GM23248 (cell line): ENCODE measurements at regions not wholly inside any gene's neighbourhood (a gene's known extent, or its start where the extent isn't known, plus 50 kb on each side); places are given as distances from the start of the nearest gene placed in this dataset.

ENCODE experiments used
- DNase-seq: peaks from one replicate; pipeline ENCODE4 v3.0.0-alpha.2; 2015
- H2AFZ ChIP-seq: fragments of 200-600 bp; sonication (generic); 2 replicates; pipeline ENCODE4 v1.6.1; 2016; ENCODE audit warnings: antibody characterized with exemption
- H3F3A ChIP-seq: fragments of 200-600 bp; sonication (generic); 2 replicates; pipeline ENCODE4 v1.6.1; 2016; ENCODE audit warnings: mild to moderate bottlenecking, antibody characterized with exemption, mixed run types; ENCODE audit not compliant: insufficient read depth
- H3K27ac ChIP-seq: fragments of 200-600 bp; sonication (generic); 2 replicates; pipeline ENCODE4 v1.5.1; 2016; ENCODE audit warnings: mild to moderate bottlenecking
- H3K27me3 ChIP-seq: fragments of 200-600 bp; sonication (generic); replicated peaks from 2 replicates; pipeline ENCODE4 v1.6.1; 2016; ENCODE audit warnings: mild to moderate bottlenecking; ENCODE audit not compliant: insufficient read depth
- H3K36me3 ChIP-seq: fragments of 200-600 bp; sonication (generic); 2 replicates; pipeline ENCODE4 v1.6.1; 2016; ENCODE audit warnings: low read depth, mild to moderate bottlenecking
- H3K4me1 ChIP-seq: fragments of 200-600 bp; sonication (generic); 2 replicates; pipeline ENCODE4 v1.6.1; 2016; ENCODE audit warnings: mild to moderate bottlenecking; ENCODE audit not compliant: insufficient read depth
- H3K4me2 ChIP-seq: fragments of 200-600 bp; sonication (generic); one replicate; pipeline ENCODE4 v1.6.1; 2016; ENCODE audit warnings: mild to moderate bottlenecking; ENCODE audit not compliant: unreplicated experiment
- H3K4me3 ChIP-seq: fragments of 200-600 bp; sonication (generic); 2 replicates; pipeline ENCODE4 v1.5.1; 2016; ENCODE audit warnings: mild to moderate bottlenecking
- H3K79me2 ChIP-seq: fragments of 200-600 bp; sonication (generic); 2 replicates; pipeline ENCODE4 v1.6.1; 2016; ENCODE audit warnings: mild to moderate bottlenecking; ENCODE audit not compliant: insufficient read depth
- H3K9ac ChIP-seq: fragments of 200-600 bp; sonication (generic); 2 replicates; pipeline ENCODE4 v1.6.1; 2016; ENCODE audit warnings: mild to moderate bottlenecking
- H3K9me2 ChIP-seq: fragments of 200-600 bp; sonication (generic); 2 replicates; pipeline ENCODE4 v1.6.1; 2016; ENCODE audit warnings: mixed run types, mild to moderate bottlenecking, moderate library complexity; ENCODE audit not compliant: insufficient read depth
- H3K9me3 ChIP-seq: fragments of 200-600 bp; sonication (generic); one replicate; pipeline ENCODE4 v1.6.1; 2017; ENCODE audit warnings: low read depth
- H4K20me1 ChIP-seq: fragments of 200-600 bp; sonication (generic); 2 replicates; pipeline ENCODE4 v1.6.0; 2016; ENCODE audit not compliant: insufficient read depth
- EZH2 ChIP-seq: fragments of 200-600 bp; sonication (generic); IDR thresholded peaks from 2 replicates; pipeline ENCODE4 v1.6.1; 2018; ENCODE audit warnings: antibody characterized with exemption, mild to moderate bottlenecking; ENCODE audit not compliant: insufficient read depth, poor library complexity, severe bottlenecking
- EZH2phosphoT487 ChIP-seq: fragments of 200-600 bp; sonication (generic); IDR thresholded peaks from 2 replicates; pipeline ENCODE4 v1.6.1; 2018; ENCODE audit warnings: antibody characterized with exemption, moderate library complexity, mild to moderate bottlenecking, low read depth; ENCODE audit not compliant: insufficient read depth
- WGBS, 2 experiments: methylation state at CpG; one replicate each; pipeline ENCODE4 v1.1.6; 2015 to 2017; ENCODE audit warnings: low lambda C conversion rate in 2 of 2, low coverage in 1 of 2; ENCODE audit errors: missing lambda C conversion rate in 2 of 2; 5-methylcytosine and 5-hydroxymethylcytosine counted together
- in situ Hi-C: fragments of 300-500 bp; cut with MboI; formaldehyde crosslinking; loops from 2 replicates; pipeline ENCODE4 v1.15.0; 2020

DNA sequence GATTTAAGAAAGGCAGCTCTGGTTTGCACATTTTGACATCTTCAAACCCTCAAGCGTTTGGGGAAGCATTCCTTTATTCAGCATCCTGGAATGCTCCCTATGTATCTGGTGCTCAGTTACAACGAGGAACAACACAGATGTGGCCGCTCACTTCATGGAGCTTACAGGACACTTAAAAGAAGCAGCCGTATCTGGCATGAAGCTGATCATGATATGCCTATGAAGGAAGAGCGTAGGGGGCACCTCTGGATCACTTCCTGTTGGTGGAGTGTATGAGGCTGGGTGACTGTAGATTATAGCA is 72.3 kb upstream of the TP53I11 start:
- H3K9ac ChIP-seq: peak overlapping the region; percentile 44; the same call in 1 of the 2 replicates
- in situ Hi-C loops: no loop called here
- no peak overlapping the region for H3K4me3 ChIP-seq
- H2AFZ ChIP-seq: no peak overlapping the region
- H3K4me1 ChIP-seq: peaks cover 34% of the 10 kb centered on the region
- H3K27me3 ChIP-seq: no peaks in the 10 kb centered on the region; the same call in 1 of the 2 replicates
- H3K9me3 ChIP-seq: no peaks in the 10 kb centered on the region
- peaks cover 18% of the 10 kb centered on the region; the same call in 1 of the 2 replicates for H3F3A ChIP-seq
- no peaks in the 10 kb centered on the region for H3K36me3 ChIP-seq
- no peaks in the 10 kb centered on the region for H3K9me2 ChIP-seq
- peak overlapping the region; percentile 48 for H3K4me2 ChIP-seq
- peak overlapping the region; percentile 83 for H3K27ac ChIP-seq
- no peak for TF ChIP-seq EZH2
- no peak for TF ChIP-seq EZH2phosphoT487
- peak; percentile 54 for DNase-seq
- no peaks in the 10 kb centered on the region for H4K20me1 ChIP-seq
- H3K79me2 ChIP-seq: no peaks in the 10 kb centered on the region
- WGBS, 2 experiments: 68 to 69% methylated on average over 5 of the region's 5 CpGs

DNA sequence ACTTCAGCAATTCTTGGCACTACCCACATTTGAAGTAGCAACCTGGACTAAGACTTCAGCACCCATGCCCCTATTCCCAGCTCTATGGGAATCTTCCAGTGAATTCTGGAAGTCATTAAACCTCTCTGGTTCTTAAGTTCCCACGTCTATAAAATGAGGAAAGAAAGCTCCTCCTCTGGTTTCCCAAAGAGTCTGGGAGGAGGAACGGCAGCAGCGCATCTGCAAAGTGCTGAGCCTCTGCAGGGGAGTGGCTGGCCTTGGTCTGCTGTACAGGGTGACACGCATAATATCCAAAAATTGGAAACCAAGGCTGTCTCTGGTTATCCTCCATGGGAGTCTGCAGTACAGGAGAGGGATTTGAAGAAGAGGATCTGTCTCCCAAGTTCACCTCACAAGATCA is 73.6 kb upstream of the TP53I11 start:
- H2AFZ ChIP-seq: no peak overlapping the region
- in situ Hi-C loops: no loop called here
- 51 to 60% methylated on average over 4 of the region's 4 CpGs for WGBS, 2 experiments
- no peak overlapping the region for H3K4me2 ChIP-seq
- peaks cover 18% of the 10 kb centered on the region; the same call in 1 of the 2 replicates for H3F3A ChIP-seq
- no peak for TF ChIP-seq EZH2
- TF ChIP-seq EZH2phosphoT487: no peak
- no peak overlapping the region for H3K4me3 ChIP-seq
- no peaks in the 10 kb centered on the region for H3K79me2 ChIP-seq
- no peaks in the 10 kb centered on the region; the same call in 1 of the 2 replicates for H3K27me3 ChIP-seq
- H3K9ac ChIP-seq: no peak overlapping the region
- H3K4me1 ChIP-seq: peaks cover 34% of the 10 kb centered on the region
- H3K9me2 ChIP-seq: no peaks in the 10 kb centered on the region
- H3K27ac ChIP-seq: no peak overlapping the region
- H4K20me1 ChIP-seq: no peaks in the 10 kb centered on the region
- no peak for DNase-seq
- H3K9me3 ChIP-seq: no peaks in the 10 kb centered on the region
- no peaks in the 10 kb centered on the region for H3K36me3 ChIP-seq

DNA sequence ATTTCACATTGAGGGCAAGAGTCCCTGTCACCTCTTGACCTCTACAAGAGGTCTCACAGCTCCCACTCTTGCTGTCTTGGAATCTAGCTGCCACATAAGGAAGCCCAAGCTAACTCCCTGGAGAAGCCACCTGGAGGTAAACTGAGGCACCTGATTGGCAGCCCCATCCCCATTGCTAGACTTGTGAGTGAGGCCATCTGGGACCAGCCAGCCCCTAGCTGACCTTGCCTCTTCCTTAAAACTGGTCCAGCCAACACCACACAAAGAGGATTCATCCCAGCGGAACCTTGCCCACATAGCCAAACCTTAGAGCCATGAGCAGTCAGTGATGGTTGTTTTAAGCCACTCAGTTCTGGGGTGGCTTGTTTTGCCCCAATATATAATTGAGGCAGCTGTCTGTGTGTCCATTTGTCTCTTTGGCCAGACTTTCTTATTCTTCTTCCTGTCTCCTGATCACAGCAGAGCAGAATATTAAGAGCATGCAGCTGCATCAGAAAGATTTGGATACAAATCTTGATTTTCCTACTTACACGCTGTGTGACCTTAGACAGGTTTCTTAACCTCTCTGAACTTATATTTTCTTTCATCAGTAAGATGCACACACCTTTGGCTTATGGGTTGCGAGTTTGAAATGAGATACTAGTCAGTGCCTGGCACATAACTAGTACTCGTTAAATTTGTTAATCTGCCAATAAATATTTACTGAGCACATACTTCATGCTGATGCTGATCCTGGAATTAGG is 74.3 kb upstream of the TP53I11 start:
- DNase-seq: no peak
- Histone ChIP-seq H3F3A (peaks cover 18% of the 10 kb centered on the region; the same call in 1 of the 2 replicates), H3K4me1 (peaks cover 34% of the 10 kb centered on the region), H3K9ac (no peak overlapping the region), H3K4me3 (no peak overlapping the region), H3K36me3 (no peaks in the 10 kb centered on the region), H3K4me2 (no peak overlapping the region), H2AFZ (no peak overlapping the region), H3K27ac (no peak overlapping the region), H3K27me3 (no peaks in the 10 kb centered on the region; the same call in 1 of the 2 replicates), H4K20me1 (no peaks in the 10 kb centered on the region), H3K9me2 (no peaks in the 10 kb centered on the region), H3K79me2 (no peaks in the 10 kb centered on the region), H3K9me3 (no peaks in the 10 kb centered on the region)
- in situ Hi-C loops: no loop called here
- no peak for TF ChIP-seq EZH2phosphoT487
- TF ChIP-seq EZH2: no peak
- WGBS, 2 experiments: 82 to 87% methylated on average over 4 of the region's 4 CpGs

DNA sequence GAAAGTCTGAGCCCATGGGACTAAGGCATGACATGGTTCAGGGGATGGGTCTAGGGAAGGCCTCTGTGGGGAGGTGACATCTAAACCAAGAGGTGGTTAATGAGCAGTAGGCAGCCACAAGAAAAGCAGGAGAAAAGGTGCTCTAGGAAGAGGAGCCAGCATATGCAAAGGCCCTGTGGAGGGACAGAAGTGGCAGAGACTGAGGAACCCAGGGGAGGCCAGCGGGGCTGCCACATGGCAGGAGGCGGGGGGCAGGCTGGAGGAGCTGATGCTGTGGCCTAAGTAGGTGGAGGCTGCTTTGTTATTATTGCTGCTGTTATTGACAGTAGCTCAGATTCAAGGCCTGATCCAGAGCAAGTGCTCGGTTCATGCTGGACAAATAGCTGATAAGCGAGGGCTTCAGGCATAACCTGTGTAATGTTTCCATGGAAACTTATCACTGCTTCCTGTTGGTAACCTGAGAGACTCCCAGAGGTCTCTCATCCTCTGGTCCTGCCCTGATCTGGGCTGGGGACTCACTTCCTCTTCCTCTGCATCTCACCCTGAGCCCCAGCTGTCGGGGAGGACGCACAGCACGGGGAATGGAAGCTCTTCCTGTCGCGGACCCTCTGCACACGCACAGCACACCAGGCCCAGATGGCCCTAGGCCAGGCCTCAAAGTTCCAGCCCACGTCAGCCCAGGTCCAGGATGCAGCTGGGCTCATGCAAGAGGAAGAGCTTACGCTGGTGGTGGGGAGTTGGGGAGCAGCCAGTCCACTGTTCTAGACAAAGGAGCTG is 75.2 kb upstream of the TP53I11 start:
- Histone ChIP-seq H3K36me3 (no peaks in the 10 kb centered on the region), H3K4me2 (no peak overlapping the region), H2AFZ (no peak overlapping the region), H3F3A (peaks cover 18% of the 10 kb centered on the region; the same call in 1 of the 2 replicates), H4K20me1 (no peaks in the 10 kb centered on the region), H3K9ac (no peak overlapping the region), H3K4me1 (peaks cover 30% of the 10 kb centered on the region), H3K4me3 (no peak overlapping the region), H3K27ac (no peak overlapping the region), H3K9me2 (no peaks in the 10 kb centered on the region), H3K79me2 (no peaks in the 10 kb centered on the region), H3K27me3 (no peaks in the 10 kb centered on the region; the same call in 1 of the 2 replicates), H3K9me3 (no peaks in the 10 kb centered on the region)
- TF ChIP-seq EZH2: no peak
- TF ChIP-seq EZH2phosphoT487: no peak
- 74 to 86% methylated on average over 11 to 12 of the region's 12 CpGs for WGBS, 2 experiments
- DNase-seq: no peak
- in situ Hi-C loops: no loop called here
